ENCODE measurements at regions not wholly inside any gene's neighbourhood (a gene's known extent, or its start where the extent isn't known, plus 50 kb on each side); places are given as distances from the start of the nearest gene placed in this dataset.

GRCh38 chrX:8914681-8915080, 113.5 kb upstream of the FAM9A start:
- no peak for DNase-seq
- no peaks in the 10 kb centered on the region for H3K9me3 ChIP-seq
- H3K27ac ChIP-seq: peak overlapping the region in 1 of 4 donors; percentile 59
- no peaks in the 10 kb centered on the region for H3K36me3 ChIP-seq
- no peak overlapping the region for H3K4me3 ChIP-seq
- no peaks in the 10 kb centered on the region for H3K4me1 ChIP-seq
- TF ChIP-seq POLR2A (IDR thresholded peaks at IDR 0.05) (no peak), CTCF (IDR thresholded peaks at IDR 0.05) (no peak)
- H3K27me3 ChIP-seq: no peaks in the 10 kb centered on the region

- H3K9me3 ChIP-seq: no peaks in the 10 kb centered on the region
- no peaks in the 10 kb centered on the region for H3K27me3 ChIP-seq
- DNase-seq: no peak
- H3K36me3 ChIP-seq: no peaks in the 10 kb centered on the region
- TF ChIP-seq CTCF (IDR thresholded peaks at IDR 0.05) (no peak), POLR2A (IDR thresholded peaks at IDR 0.05) (no peak)
- H3K4me1 ChIP-seq: no peaks in the 10 kb centered on the region
- H3K4me3 ChIP-seq: no peak overlapping the region
- H3K27ac ChIP-seq: peak overlapping the region in 2 of 4 donors; percentile 35 to 59
These were observed 112.6 kb upstream of the FAM9A start for GRCh38 chrX:8913655-8914409.

- H3K27me3 ChIP-seq: no peaks in the 10 kb centered on the region
- H3K4me3 ChIP-seq: no peak overlapping the region
- no peaks in the 10 kb centered on the region for H3K36me3 ChIP-seq
- no peak for TF ChIP-seq CTCF (IDR thresholded peaks at IDR 0.05)
- no peak for TF ChIP-seq POLR2A (IDR thresholded peaks at IDR 0.05)
- no peak overlapping the region for H3K27ac ChIP-seq
- DNase-seq: no peak
- no peaks in the 10 kb centered on the region for H3K4me1 ChIP-seq
- no peaks in the 10 kb centered on the region for H3K9me3 ChIP-seq
These were observed 106.5 kb upstream of the FAM9A start for GRCh38 chrX:8907688-8908087.

- DNase-seq: no peak
- Histone ChIP-seq H3K9me3 (no peaks in the 10 kb centered on the region), H3K27ac (no peak overlapping the region), H3K36me3 (no peaks in the 10 kb centered on the region), H3K4me3 (no peak overlapping the region), H3K27me3 (no peaks in the 10 kb centered on the region), H3K4me1 (no peaks in the 10 kb centered on the region)
- TF ChIP-seq POLR2A (IDR thresholded peaks at IDR 0.05) (no peak), CTCF (IDR thresholded peaks at IDR 0.05) (no peak)
These were observed 105.2 kb upstream of the FAM9A start for GRCh38 chrX:8906299-8906938.

- Histone ChIP-seq H3K27ac (no peak overlapping the region), H3K9me3 (no peaks in the 10 kb centered on the region), H3K36me3 (no peaks in the 10 kb centered on the region), H3K27me3 (no peaks in the 10 kb centered on the region), H3K4me3 (no peak overlapping the region), H3K4me1 (no peaks in the 10 kb centered on the region)
- DNase-seq: no peak
- TF ChIP-seq POLR2A (IDR thresholded peaks at IDR 0.05) (no peak), CTCF (IDR thresholded peaks at IDR 0.05) (no peak)
These were observed 96.1 kb upstream of the FAM9A start for GRCh38 chrX:8897259-8897658.

Data from Peyer's patch (tissue), 4 donors.